ENCODE measurements at regions not wholly inside any gene's neighbourhood (a gene's known extent, or its start where the extent isn't known, plus 50 kb on each side); places are given as distances from the start of the nearest gene placed in this dataset.
A peak's percentile ranks its signal among the peaks of the same experiment; 100 is the strongest.

GRCh38 chr2:133838642-133839365 lies 270.5 kb upstream of the NCKAP5 start:
- no peak for DNase-seq (ENCODE audit: low read depth in 2 of 2)

DNA sequence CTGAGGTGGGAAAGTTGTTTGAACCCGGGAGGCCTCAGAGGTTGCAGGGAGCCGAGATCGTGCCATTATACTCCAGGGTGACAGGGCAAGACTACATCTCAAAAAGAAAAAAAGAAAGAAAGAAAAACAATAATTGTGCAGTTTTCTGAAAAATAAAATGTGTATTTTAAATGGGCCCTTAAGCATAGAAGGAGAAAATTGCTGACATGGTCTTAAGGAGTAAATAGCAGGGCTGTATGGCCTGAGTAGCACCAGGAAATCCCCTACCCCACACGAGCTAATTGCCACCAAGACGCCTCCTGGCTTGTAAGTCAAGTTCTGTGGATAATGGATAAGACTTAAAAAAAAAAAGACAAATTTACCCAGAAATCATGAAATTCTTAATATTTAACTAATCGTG lies 271.4 kb upstream of the NCKAP5 start:
- no peak for DNase-seq (ENCODE audit: low read depth in 2 of 2)

GRCh38 chr2:133840761-133841160 lies 272.5 kb upstream of the NCKAP5 start:
- no peak for DNase-seq (ENCODE audit: low read depth in 2 of 2)

DNA sequence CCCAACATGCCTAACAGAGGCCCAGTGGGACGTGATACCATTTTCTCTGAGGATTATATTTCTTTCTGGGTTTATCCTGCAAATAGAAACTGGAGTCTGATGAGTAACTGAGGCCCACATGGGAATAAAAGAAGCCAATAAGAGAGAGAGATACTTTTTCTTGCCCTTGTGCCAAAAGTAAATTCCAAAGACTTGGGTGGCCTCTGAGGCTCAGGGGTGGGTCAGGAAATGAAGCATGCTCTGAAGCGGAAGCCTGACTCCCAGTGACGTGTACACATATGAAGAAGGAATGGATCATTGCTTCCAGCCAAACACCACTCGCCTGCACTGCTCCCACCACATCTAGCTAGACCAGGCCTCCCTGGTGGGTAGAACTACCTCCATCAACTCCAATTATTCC lies 273.6 kb upstream of the NCKAP5 start:
- DNase-seq (ENCODE audit: low read depth in 2 of 2): peak in 1 of 2 donors; percentile 79

DNA sequence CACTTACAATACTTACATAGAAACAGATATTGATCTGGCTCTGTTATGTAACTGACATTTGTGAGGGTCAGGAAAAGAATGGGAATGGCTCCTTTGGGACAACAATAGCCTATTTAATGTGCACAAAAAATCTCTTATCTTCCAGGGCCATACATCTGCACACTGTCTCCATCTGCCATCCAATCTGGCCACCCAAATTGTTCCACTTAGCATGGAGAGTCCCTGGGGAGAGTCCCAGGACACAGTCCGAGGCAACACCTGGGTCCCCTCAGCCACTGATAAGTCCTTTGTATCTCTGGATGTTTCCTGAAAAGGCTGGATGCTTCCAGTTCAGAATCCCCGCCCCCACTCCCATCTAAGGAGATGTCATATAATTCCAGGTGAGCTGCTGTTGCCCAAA lies 274.2 kb upstream of the NCKAP5 start:
- DNase-seq (ENCODE audit: low read depth in 2 of 2): no peak

DNA sequence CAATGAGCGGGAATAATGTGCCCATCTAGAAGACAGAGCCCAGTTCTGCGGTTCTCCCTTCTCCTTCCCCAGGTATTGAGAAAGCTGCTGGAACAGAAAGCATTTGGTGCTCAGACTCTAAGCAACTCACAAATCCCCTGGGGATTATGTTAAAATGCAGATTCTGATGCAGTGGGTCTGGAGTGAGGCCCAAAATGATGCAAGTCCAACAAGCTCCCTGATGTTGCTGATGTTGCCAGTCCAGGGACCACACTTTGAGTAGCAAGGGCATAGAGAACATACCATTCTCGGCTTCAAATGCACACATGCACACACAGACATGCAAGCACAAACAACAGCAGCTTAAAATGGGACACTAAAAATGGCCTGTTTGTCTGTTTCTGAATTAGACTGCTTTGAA lies 274.8 kb upstream of the NCKAP5 start:
- DNase-seq (ENCODE audit: low read depth in 2 of 2): no peak

- DNase-seq (ENCODE audit: low read depth in 2 of 2): no peak
These were observed 275.3 kb upstream of the NCKAP5 start for GRCh38 chr2:133843551-133843950.

- peak; percentile 33 to 67 for DNase-seq (ENCODE audit: low read depth in 2 of 2)
These were observed 276.1 kb upstream of the NCKAP5 start for GRCh38 chr2:133844214-133844892.

DNA sequence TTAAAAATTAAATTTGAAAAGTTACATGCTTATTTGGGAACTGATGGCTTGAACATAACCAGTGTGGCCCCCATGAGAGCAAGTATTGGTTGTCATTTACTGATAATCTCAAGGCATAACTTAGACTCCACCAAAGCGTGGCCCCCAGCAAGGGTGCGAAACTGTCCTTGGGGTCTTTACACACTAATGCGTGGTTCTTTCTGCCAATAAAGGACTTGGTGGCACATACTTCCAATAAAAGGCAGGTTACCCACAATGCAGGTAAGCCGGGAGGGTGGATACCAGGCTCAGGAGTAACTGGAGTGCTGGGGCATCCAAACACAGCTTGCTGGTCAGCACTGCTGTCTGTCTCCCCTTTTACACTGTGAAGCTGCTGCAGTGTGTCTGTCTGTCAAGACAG lies 278.2 kb upstream of the NCKAP5 start:
- no peak for DNase-seq (ENCODE audit: low read depth in 2 of 2)

GRCh38 chr2:133847591-133847990 lies 279.3 kb upstream of the NCKAP5 start:
- no peak for DNase-seq (ENCODE audit: low read depth in 2 of 2)

DNA sequence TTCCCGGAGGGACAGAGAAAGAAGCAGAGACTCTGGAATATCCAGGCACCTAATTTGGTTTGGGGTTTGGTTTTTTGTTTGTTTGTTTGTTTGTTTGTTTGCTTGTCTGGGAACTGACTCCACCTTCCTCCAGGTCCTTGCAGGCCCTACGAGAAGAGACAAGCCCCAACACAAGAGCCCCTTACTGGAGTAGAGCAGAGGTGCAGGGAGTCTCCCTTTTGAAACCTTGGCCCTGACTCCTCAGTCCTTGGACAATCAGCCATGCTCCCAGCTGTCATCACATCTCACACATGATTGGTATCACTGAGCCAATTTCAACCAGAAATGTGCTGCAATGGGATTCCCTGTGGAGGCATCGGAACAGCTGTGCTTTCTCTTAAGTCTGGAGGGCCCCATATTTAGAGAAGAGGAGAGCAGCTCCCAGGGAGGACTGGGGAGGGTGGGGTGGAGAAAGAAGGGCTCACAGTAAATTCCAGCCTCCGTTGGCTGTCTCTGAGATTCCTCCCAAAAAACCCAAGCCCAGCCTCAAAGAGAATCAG lies 279.9 kb upstream of the NCKAP5 start:
- no peak for DNase-seq (ENCODE audit: low read depth in 2 of 2)

DNA sequence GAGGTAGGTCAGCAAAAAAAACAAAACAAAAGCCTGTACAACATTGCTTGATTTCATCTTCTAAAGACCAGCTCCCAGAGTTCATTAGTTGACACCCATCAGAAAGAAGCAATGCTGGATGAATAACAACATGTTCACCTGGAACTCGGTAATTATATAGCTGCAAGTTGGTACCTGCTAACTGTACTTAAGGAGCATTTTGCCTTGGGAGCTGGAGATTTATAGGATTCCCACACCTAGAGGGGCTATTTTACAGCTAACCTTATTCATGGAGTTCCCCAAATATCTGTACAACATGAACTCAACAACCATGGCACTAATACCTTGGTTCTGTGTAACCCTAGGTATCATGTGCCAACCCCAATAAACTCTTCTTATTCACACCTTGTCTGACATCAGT lies 281.1 kb upstream of the NCKAP5 start:
- DNase-seq (ENCODE audit: low read depth in 2 of 2): no peak

GRCh38 chr2:133854603-133855200 lies 286.4 kb upstream of the NCKAP5 start:
- DNase-seq (ENCODE audit: low read depth in 2 of 2): no peak

- DNase-seq (ENCODE audit: low read depth in 2 of 2): no peak
These were observed 287.3 kb upstream of the NCKAP5 start for GRCh38 chr2:133855526-133855925.

DNA sequence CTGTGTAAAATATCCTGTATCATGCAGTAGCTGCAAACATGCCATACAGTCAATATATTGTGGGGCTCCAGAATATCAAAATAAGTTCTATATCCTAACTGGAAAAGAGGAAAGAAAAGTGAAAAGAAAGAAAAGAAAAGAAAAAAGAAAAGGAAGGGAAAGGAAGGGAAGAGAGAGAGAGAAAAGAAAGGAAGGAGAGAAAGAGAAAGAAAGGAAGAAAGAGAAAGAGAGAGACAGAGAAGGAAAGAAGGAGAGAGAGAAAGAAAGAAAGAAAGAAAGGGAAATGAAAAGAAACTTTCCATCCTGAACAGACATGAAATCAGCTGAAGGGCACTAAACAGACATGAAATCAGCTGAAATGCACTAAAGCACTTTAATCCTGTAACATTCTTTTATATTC lies 288.4 kb upstream of the NCKAP5 start:
- DNase-seq (ENCODE audit: low read depth in 2 of 2): no peak

DNA sequence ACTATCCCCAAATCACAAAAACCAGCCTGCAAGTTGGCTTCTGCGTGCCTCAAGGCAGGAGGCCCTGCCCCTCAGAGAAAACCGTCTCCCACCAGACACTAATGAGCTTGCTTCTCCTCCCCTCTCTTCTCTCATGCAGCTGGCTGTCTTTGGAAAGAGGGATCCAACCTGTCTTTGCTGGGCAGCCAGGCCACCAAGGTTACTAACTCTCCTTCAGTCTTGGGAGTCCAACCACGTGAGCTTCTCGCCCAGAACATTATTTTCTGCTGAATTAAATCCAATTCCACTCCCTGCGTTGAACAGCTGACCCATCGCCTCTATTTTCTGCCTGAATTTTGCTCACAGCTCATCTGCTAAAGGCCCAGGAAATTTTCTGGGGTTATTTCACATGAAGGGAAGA lies 291.3 kb upstream of the NCKAP5 start:
- DNase-seq (ENCODE audit: low read depth in 2 of 2): no peak

GRCh38 chr2:133862400-133862977 lies 294.2 kb upstream of the NCKAP5 start:
- peak in 1 of 2 donors; percentile 26 for DNase-seq (ENCODE audit: low read depth in 2 of 2)

- no peak for DNase-seq (ENCODE audit: low read depth in 2 of 2)
These were observed 295.0 kb upstream of the NCKAP5 start for GRCh38 chr2:133863106-133863800.

GRCh38 chr2:133865141-133865540 lies 296.9 kb upstream of the NCKAP5 start:
- no peak for DNase-seq (ENCODE audit: low read depth in 2 of 2)

- DNase-seq (ENCODE audit: low read depth in 2 of 2): no peak
These were observed 298.9 kb upstream of the NCKAP5 start for GRCh38 chr2:133867166-133867565.

DNA sequence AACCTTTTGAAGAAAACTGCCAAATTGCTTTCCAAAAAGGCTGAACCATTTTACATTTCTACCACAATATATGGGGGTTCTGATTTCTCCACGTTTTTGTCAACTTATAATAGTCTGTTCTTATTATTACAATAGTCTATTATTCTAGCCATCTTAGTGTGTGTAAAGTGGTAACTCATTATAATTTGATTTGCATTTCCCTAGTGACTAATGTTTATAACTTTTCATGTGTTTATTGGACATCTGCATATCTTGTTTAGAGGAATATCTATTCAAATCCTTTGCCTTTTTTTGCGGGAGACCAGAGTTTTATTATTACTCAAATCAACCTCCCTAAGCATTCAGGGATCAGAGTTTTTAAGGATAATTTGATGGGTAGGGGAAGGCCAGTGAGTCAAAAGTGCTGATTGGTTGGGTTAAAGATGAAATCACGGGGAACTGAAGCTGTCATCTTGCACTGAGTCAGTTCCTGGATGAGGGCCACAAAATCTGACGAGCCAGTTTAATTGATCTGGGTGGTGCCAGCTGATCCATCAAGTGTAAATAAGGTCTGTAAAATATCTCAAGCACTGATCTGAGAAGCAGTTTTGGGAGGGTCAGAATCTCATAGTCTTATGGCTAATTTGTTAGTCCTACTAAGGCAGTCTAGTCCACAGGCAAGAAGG lies 303.4 kb upstream of the NCKAP5 start:
- DNase-seq (ENCODE audit: low read depth in 2 of 2): no peak

Data from dermis microvascular lymphatic vessel endothelial cell (primary cell).